CD14-positive monocyte (primary cell): ENCODE measurements at regions not wholly inside any gene's neighbourhood (a gene's known extent, or its start where the extent isn't known, plus 50 kb on each side); places are given as distances from the start of the nearest gene placed in this dataset.

Experiments used
- DNase-seq, 3 donors: peaks; one replicate each; pipeline ENCODE4 v3.0.0-alpha.2; 2011 to 2022
- H2AFZ ChIP-seq: 2 replicates; pipeline ENCODE4 v1.6.0; 2012; ENCODE audit warnings: mild to moderate bottlenecking, low read depth, low read length, inconsistent platforms; ENCODE audit not compliant: insufficient read depth, poor library complexity, severe bottlenecking
- H3K27ac ChIP-seq, 2 donors: 1 replicate in 1 of 2; 2 replicates in 1 of 2; pipeline ENCODE4 v1.5.1; 2012 to 2013; ENCODE audit warnings: low read length in 2 of 2, control low read depth in 1 of 2, inconsistent platforms in 1 of 2, low read depth in 1 of 2, mild to moderate bottlenecking in 1 of 2
- H3K27me3 ChIP-seq, 2 donors: one replicate each; pipeline versions ENCODE4 v1.6.0 to v1.6.1; 2011 to 2013; ENCODE audit warnings: low read length in 2 of 2; ENCODE audit not compliant: control insufficient read depth in 2 of 2, insufficient read depth in 2 of 2
- H3K36me3 ChIP-seq, 2 donors: replicated peaks in 1 of 2; 1 replicate in 1 of 2; 2 replicates in 1 of 2; pipeline versions ENCODE4 v1.5.1 to v1.6.1; 2012 to 2013; ENCODE audit warnings: low read length in 2 of 2, control low read depth in 1 of 2, inconsistent platforms in 1 of 2, mild to moderate bottlenecking in 1 of 2; ENCODE audit not compliant: insufficient read depth in 2 of 2, control insufficient read depth in 1 of 2
- H3K4me1 ChIP-seq, 2 donors: 1 replicate in 1 of 2; 2 replicates in 1 of 2; pipeline versions ENCODE4 v1.5.1 to v1.6.1; 2012 to 2013; ENCODE audit warnings: low read length in 2 of 2, control low read depth in 1 of 2, inconsistent platforms in 1 of 2, mild to moderate bottlenecking in 1 of 2, moderate library complexity in 1 of 2; ENCODE audit not compliant: insufficient read depth in 2 of 2, control insufficient read depth in 1 of 2
- H3K4me2 ChIP-seq: replicated peaks from 2 replicates; pipeline ENCODE3; 2012; ENCODE audit warnings: low read length, moderate library complexity, mild to moderate bottlenecking; ENCODE audit not compliant: poor library complexity, severe bottlenecking; ENCODE audit errors: extremely low read depth
- H3K4me3 ChIP-seq, 3 experiments: fragments of 200-600 bp in 1 of 3; sonication (generic) in 1 of 3; replicated peaks in 1 of 3; 1 replicate in 2 of 3; 2 replicates in 1 of 3; pipeline ENCODE4 v1.5.1; 2011 to 2013; ENCODE audit warnings: low read length in 3 of 3, mild to moderate bottlenecking in 3 of 3, control low read depth in 2 of 3, low read depth in 2 of 3, inconsistent platforms in 1 of 3, moderate library complexity in 1 of 3
- H3K79me2 ChIP-seq: 2 replicates; pipeline ENCODE4 v1.6.0; 2012; ENCODE audit warnings: mild to moderate bottlenecking, control low read depth, inconsistent platforms, low read length, moderate library complexity; ENCODE audit not compliant: insufficient read depth
- H3K9ac ChIP-seq: 2 replicates; pipeline ENCODE4 v1.6.0; 2017; ENCODE audit warnings: low read length, mild to moderate bottlenecking; ENCODE audit not compliant: insufficient read depth, poor library complexity, severe bottlenecking
- H3K9me3 ChIP-seq, 2 donors: replicated peaks in 1 of 2; 1 replicate in 1 of 2; 2 replicates in 1 of 2; pipeline versions ENCODE4 v1.5.1 to v1.6.1; 2012 to 2013; ENCODE audit warnings: low read length in 2 of 2, control low read depth in 1 of 2; ENCODE audit not compliant: control insufficient read depth in 1 of 2, insufficient read depth in 1 of 2
- H4K20me1 ChIP-seq: 2 replicates; pipeline ENCODE4 v1.6.0; 2012; ENCODE audit warnings: mild to moderate bottlenecking, low read length, control low read depth, moderate library complexity; ENCODE audit not compliant: insufficient read depth
- H3K27ac Mint-ChIP-seq, 7 donors: one replicate each; pipeline ENCODE4 v1.8.0; 2020; ENCODE audit warnings: mild to moderate bottlenecking in 7 of 7, mixed read lengths in 7 of 7, moderate library complexity in 6 of 7, inconsistent platforms in 2 of 7
- H3K27me3 Mint-ChIP-seq, 3 donors: one replicate each; pipeline ENCODE4 v1.8.0; 2021 to 2022; ENCODE audit warnings: low read depth in 3 of 3, mild to moderate bottlenecking in 3 of 3, mixed read lengths in 3 of 3, moderate library complexity in 3 of 3, inconsistent platforms in 1 of 3
- H3K36me3 Mint-ChIP-seq, 2 donors: one replicate each; pipeline ENCODE4 v1.8.0; 2020; ENCODE audit warnings: mixed read lengths in 2 of 2, inconsistent platforms in 1 of 2, mild to moderate bottlenecking in 1 of 2
- H3K4me1 Mint-ChIP-seq: one replicate; pipeline ENCODE4 v1.8.0; 2020; ENCODE audit warnings: mild to moderate bottlenecking, mixed read lengths
- H3K4me3 Mint-ChIP-seq, 2 donors: one replicate each; pipeline ENCODE4 v1.8.0; 2020; ENCODE audit warnings: mild to moderate bottlenecking in 2 of 2, mixed read lengths in 2 of 2, moderate library complexity in 1 of 2
- H3K9me3 Mint-ChIP-seq, 7 donors: one replicate each; pipeline ENCODE4 v1.8.0; 2020 to 2022; ENCODE audit warnings: mixed read lengths in 7 of 7, mild to moderate bottlenecking in 6 of 7, moderate library complexity in 6 of 7, inconsistent platforms in 2 of 7
- CTCF ChIP-seq: fragments of 200-600 bp; IDR thresholded peaks from one replicate; pipeline ENCODE4 v1.8.0; 2022; ENCODE audit warnings: antibody characterized with exemption, mild to moderate bottlenecking
- WGBS: methylation state at CpG from one replicate; pipeline ENCODE4 v1.1.5; 2013; ENCODE audit warnings: missing lambda C conversion rate; ENCODE audit not compliant: insufficient coverage; 5-methylcytosine and 5-hydroxymethylcytosine counted together
- intact Hi-C, 2 donors: fragments of 100-400 bp; cut with micrococcal nuclease; formaldehyde crosslinking; loops; one replicate each; pipeline versions ENCODE4 v1.15.0 to v1.15.1; 2023

- H3K36me3 ChIP-seq: no peaks in the 10 kb centered on the region
- Mint-ChIP-seq H3K27ac (no peak overlapping the region), H3K9me3 (peaks cover 4 to 25% (median 17%) of the 10 kb centered on the region in 7 donors), H3K36me3 (no peaks in the 10 kb centered on the region), H3K4me1 (no peaks in the 10 kb centered on the region), H3K27me3 (peaks cover 0 to 5% (median 2%) of the 10 kb centered on the region in 3 donors), H3K4me3 (no peak overlapping the region)
- WGBS: no CpG with 5 or more reads among the region's 1 CpG
- H2AFZ ChIP-seq: no peak overlapping the region
- H3K27me3 ChIP-seq: no peaks in the 10 kb centered on the region
- no peaks in the 10 kb centered on the region for H3K4me1 ChIP-seq
- H3K4me2 ChIP-seq: no peak overlapping the region
- no peaks in the 10 kb centered on the region for H3K79me2 ChIP-seq
- no peak overlapping the region for H3K27ac ChIP-seq
- intact Hi-C loops: no loop called here
- peaks cover 26 to 33% of the 10 kb centered on the region in 2 donors for H3K9me3 ChIP-seq
- H3K4me3 ChIP-seq: no peak overlapping the region
- no peak overlapping the region for H3K9ac ChIP-seq
- no peak for DNase-seq
- no peak for TF ChIP-seq CTCF
- H4K20me1 ChIP-seq: no peaks in the 10 kb centered on the region
Observed at GRCh38 chr4:188459381-188459780, 320.1 kb downstream of the TRIML1 start.

- H3K27me3 Mint-ChIP-seq: peaks cover 0 to 5% (median 0%) of the 10 kb centered on the region in 3 donors
- H3K9me3 Mint-ChIP-seq: peaks cover 3 to 23% (median 7%) of the 10 kb centered on the region in 7 donors
- WGBS: no CpG with 5 or more reads among the region's 2 CpGs
Observed at GRCh38 chr4:188463909-188464308, 324.7 kb downstream of the TRIML1 start.

More at GRCh38 chr4:188463909-188464308, 324.7 kb downstream of the TRIML1 start:
- no peak overlapping the region for H2AFZ ChIP-seq
- H3K79me2 ChIP-seq: no peaks in the 10 kb centered on the region
- no peak for TF ChIP-seq CTCF
- Mint-ChIP-seq H3K27ac (no peak overlapping the region), H3K4me1 (no peaks in the 10 kb centered on the region), H3K36me3 (no peaks in the 10 kb centered on the region), H3K4me3 (no peak overlapping the region)
- no peaks in the 10 kb centered on the region for H4K20me1 ChIP-seq
- peaks cover 15 to 19% of the 10 kb centered on the region in 2 donors for H3K9me3 ChIP-seq
- no peaks in the 10 kb centered on the region for H3K27me3 ChIP-seq
- no peak overlapping the region for H3K9ac ChIP-seq
- no peaks in the 10 kb centered on the region for H3K36me3 ChIP-seq
- H3K4me1 ChIP-seq: no peaks in the 10 kb centered on the region
- H3K27ac ChIP-seq: no peak overlapping the region
- H3K4me2 ChIP-seq: no peak overlapping the region
- no peak for DNase-seq
- intact Hi-C loops: no loop called here
- no peak overlapping the region for H3K4me3 ChIP-seq
